ENCODE measurements at regions not wholly inside any gene's neighbourhood (a gene's known extent, or its start where the extent isn't known, plus 50 kb on each side); places are given as distances from the start of the nearest gene placed in this dataset.

- no peak for TF ChIP-seq CTCF (conservative IDR thresholded peaks at IDR 0.05; ENCODE audit: low read length)
- no peak for DNase-seq (ENCODE audit: low read depth)
- H3K4me3 ChIP-seq (ENCODE audit: low read length), result no peak overlapping the region
Observed at GRCh38 chr4:174116021-174116420, 167.4 kb downstream of the FBXO8 start.

GRCh38 chr4:174111422-174111821, 172.0 kb downstream of the FBXO8 start:
- no peak overlapping the region for H3K4me3 ChIP-seq (ENCODE audit: low read length)
- TF ChIP-seq CTCF (conservative IDR thresholded peaks at IDR 0.05; ENCODE audit: low read length), result no peak
- DNase-seq (ENCODE audit: low read depth), result no peak

GRCh38 chr4:174110180-174110579, 173.3 kb downstream of the FBXO8 start:
- no peak for DNase-seq (ENCODE audit: low read depth)
- no peak for TF ChIP-seq CTCF (conservative IDR thresholded peaks at IDR 0.05; ENCODE audit: low read length)
- no peak overlapping the region for H3K4me3 ChIP-seq (ENCODE audit: low read length)

- no peak overlapping the region for H3K4me3 ChIP-seq (ENCODE audit: low read length)
- DNase-seq (ENCODE audit: low read depth), result no peak
- no peak for TF ChIP-seq CTCF (conservative IDR thresholded peaks at IDR 0.05; ENCODE audit: low read length)
Observed at GRCh38 chr4:174107746-174108354, 175.6 kb downstream of the FBXO8 start.

GRCh38 chr4:174105202-174105601, 178.3 kb downstream of the FBXO8 start:
- no peak for TF ChIP-seq CTCF (conservative IDR thresholded peaks at IDR 0.05; ENCODE audit: low read length)
- DNase-seq (ENCODE audit: low read depth), result no peak
- H3K4me3 ChIP-seq (ENCODE audit: low read length), result no peak overlapping the region

- TF ChIP-seq CTCF (conservative IDR thresholded peaks at IDR 0.05; ENCODE audit: low read length), result no peak
Observed at GRCh38 chr4:174100910-174101309, 182.6 kb downstream of the FBXO8 start.

GRCh38 chr4:174099712-174100111, 183.8 kb downstream of the FBXO8 start:
- no peak for DNase-seq (ENCODE audit: low read depth)
- TF ChIP-seq CTCF (conservative IDR thresholded peaks at IDR 0.05; ENCODE audit: low read length), result no peak

More at GRCh38 chr4:174100910-174101309, 182.6 kb downstream of the FBXO8 start:
- no peak for DNase-seq (ENCODE audit: low read depth)
- no peak overlapping the region for H3K4me3 ChIP-seq (ENCODE audit: low read length)

More at GRCh38 chr4:174099712-174100111, 183.8 kb downstream of the FBXO8 start:
- H3K4me3 ChIP-seq (ENCODE audit: low read length), result no peak overlapping the region
